ENCODE measurements at regions not wholly inside any gene's neighbourhood (a gene's known extent, or its start where the extent isn't known, plus 50 kb on each side); places are given as distances from the start of the nearest gene placed in this dataset.
"Not testable (repeated sequence)": the region's sequence is repeated elsewhere in the genome, so short reads cannot be mapped to it uniquely, and the experiment has no call there.

DNA sequence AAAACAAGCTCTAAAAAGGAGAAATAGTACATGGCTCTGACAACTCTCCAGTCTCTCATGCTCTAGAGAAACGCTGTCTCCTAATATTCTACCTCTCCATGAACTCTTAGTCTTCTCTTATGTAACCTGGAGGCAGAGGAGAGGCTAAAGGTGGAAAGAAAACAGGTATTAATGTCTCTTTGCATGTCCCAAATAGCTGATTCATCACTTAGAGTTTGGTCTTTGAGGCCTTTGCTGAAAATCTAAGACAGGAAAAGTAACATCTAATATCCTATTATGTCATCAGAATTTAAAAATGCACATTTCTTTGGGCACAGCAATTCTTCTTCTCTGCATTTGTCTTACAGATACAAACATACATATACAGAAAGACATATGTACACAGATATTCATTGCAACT lies 127.2 kb downstream of the DHRS2 start:
- no peak for DNase-seq

DNA sequence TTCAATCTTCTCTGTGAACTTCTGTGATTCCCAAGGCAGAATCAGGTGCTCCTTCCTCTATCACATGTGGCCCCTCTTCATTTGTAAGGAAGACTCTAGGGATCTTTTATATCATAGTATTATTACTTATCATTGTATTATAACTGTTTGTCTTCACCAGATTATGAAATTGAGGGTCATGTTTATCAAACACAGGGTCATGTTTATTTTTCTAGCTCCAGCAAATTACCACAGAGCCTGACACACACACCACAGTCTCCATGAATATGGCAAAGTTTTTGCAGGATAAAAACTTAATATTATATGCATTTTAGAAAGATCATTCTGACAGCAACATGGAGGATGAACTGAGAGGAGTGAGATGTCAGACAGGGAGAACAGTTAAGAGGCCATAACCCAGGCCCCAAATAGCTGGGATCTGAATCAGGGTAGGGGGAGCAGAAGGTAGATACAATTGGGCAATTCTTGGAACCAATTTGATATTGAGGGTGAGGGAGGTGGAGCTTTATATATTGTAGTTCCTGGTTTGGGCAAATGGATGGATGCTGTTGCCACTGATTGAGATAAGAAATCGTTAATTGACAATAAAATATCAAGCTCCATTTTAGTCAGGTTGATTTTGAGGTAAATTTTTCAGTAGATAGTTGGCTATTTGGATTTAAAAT lies 130.7 kb downstream of the DHRS2 start:
- no peak for DNase-seq

- not testable (repeated sequence) for DNase-seq
Measured at GRCh38 chr14:23769221-23769728, 133.1 kb downstream of the DHRS2 start.

DNA sequence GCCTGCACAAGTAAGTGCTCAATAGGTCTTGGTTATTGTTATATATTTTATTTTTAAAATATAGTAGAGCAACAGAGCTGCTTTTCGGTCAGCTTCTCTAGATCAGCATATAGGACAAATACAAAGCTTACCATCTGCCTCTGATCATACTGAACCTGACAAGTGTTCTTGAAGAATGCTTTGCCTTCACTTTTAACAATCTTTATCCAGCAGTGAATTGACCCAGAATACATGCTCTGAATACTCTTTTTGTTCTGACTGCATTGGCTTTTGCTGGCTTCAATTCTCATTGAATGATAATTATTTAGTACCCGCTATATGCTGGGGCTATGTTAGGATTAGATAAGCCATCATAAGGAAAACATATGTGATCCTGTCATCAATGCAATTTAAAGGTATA lies 137.8 kb downstream of the DHRS2 start:
- no peak for DNase-seq

DNA sequence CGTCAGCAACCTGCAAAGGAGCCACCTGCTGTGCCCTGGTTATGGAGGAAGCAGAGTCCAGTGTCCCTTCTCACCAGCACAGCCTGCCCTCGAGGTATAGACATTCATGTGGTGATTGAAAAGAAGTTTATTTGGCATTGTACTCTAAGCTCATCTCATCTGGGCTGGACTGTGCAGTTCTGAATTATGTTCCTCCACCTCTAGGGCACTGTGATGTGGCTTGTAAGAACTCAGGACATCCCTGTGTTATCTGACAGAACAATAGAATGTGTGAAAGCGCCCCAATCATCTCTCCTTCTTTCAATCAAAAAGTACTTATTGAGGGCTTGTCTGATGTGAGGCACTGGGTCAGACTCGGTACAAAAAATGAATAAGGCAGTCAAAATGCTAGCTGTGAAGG lies 140.1 kb downstream of the DHRS2 start:
- no peak for DNase-seq

DNA sequence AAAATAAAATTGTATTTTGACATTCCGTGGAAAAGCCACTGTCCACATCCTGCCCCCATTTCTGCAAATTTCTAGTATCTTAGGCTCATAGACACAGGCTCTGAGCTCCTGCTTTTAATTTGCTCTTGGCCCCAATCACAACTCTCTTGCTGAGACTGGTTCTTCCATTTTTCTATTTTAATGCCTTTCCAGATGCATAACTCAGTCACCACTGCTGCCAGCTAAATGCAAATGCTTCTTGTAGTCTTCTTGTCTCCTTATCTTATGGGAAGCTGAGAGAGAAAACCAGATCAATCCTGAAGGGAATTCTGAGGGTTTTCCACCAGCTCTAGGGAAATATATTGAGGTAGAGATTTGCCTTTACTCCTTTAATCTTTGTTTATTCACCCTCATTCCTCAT lies 149.0 kb downstream of the DHRS2 start:
- DNase-seq, result no peak

GRCh38 chr14:23787436-23787835 lies 151.3 kb downstream of the DHRS2 start:
- DNase-seq, result no peak

DNA sequence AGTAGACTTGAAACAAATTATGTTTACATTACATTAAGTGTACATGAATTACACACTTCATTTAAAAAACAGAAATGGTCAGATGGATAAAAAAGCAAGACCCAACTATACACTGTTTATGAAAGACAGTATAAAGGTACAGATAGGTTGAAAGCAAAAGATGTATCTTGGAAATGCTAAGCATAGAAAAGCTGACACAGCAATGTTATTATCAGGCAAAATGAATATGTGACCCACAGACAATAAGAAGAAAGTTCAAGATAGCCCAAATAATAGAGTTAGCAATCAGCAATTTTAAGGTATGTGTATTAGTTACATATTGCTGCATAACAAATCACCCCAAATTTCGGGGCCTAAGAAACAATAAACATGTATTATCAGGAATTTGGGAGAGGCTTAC lies 153.5 kb downstream of the DHRS2 start:
- DNase-seq, result no peak

- no peak for DNase-seq
Measured at GRCh38 chr14:23793532-23793931, 157.4 kb downstream of the DHRS2 start.

DNA sequence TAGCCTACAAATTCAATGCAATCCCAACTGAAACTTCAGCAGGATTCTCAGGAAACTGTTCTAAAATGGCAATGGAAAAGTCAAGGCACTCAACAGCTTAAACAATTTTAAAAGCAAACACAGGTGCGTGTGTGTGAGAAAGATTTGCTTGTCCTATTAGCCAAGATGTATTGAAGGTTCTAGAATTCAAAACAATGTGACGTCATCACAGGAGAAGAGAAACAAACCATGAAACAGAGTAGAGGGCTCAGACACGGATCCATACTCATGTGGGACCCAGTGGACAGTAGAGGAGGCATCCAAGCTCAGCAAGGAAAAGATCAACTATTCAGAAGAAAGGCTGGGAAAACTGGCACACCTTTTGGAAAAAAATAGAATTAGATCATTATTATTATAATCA lies 152.8 kb upstream of the DHRS4 start:
- no peak for DNase-seq

GRCh38 chr14:23801766-23802165 lies 151.8 kb upstream of the DHRS4 start:
- no peak for DNase-seq

GRCh38 chr14:23804817-23805216 lies 148.8 kb upstream of the DHRS4 start:
- DNase-seq, result no peak

DNA sequence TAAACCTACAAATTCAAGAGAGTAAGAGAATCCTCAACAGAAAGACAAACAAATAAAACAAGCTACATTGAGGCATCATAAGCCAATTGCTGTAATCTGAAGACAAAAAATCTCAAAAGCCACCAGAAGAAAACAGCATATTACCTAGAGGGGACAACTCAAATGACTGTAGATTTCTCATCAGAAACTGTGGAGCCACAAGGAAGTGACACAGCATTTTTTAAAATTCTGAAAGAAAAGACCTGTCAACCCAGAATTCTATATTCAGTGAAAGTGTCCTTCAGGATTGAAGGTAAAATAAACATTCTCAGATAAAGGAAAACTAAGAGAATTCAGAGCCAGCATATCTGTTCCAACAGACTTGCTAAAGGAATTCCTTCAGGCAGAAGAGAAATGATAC lies 147.8 kb upstream of the DHRS4 start:
- no peak for DNase-seq

- no peak for DNase-seq
Measured at GRCh38 chr14:23814527-23815256, 138.9 kb upstream of the DHRS4 start.

GRCh38 chr14:23816371-23816770 lies 137.2 kb upstream of the DHRS4 start:
- DNase-seq, result no peak

DNA sequence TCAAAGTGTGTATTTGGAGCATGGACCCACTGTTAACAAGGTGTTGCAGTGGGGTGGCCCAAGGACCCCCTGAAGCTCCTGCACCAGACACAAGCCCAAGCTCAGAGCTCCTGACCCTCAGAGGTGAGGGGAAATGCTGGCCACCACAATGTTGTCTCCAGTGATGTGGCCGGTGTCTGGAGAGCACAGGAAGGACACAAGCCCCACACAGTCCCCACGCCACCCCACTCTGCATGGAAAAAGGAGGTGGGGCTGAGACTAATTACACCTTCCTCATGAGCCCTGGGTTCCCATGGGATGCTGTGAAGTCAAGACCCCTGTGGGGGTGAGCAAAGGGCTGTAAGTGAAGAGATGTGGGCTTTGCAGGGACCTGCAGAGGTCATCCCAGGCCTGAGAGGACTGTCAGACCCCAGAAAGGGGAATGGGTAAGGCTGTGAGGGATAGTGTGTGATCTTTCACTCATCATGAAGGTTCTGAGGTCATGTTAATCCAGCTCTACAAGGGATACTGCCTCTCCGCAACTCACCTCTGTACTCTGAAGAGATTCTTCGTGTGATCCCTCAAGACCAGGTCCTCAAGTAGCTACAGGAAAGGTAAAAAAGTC lies 136.3 kb upstream of the DHRS4 start:
- no peak for DNase-seq

DNA sequence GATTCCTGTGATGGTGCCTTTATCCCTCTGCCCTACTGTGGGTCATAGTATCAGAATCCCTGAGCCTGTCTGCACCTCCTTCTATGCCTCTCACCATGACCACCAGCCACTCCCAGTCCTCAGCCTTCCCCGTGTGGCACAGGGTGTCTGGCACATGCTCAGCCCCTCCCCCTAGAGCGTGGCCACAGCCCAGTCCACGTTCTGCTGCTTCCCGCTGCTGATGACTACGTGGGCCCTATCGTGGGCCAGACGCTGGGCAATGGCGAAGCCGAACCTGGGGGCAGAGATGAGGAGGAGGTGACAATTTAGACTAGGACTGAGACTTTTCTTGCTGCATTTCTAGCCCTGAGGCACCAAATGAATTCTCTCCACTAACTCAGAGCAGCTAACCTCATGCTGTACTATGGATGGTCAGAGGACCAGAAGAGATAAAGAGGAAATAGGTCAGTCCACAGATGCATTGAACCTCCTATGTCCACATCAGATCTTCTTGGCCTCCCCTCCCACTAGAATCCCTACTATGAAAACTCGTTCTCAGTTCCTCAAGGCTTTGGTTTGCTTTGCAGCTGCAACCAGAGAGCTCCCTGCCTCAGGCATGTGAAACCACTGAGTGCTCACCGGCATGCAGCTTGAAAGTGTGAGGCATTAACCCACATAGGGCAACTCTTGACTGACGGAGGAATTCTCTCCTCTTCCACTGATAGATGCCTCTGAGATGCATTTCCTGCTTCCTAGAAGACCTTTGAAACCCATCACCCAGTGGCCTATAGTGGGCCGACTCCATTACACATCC lies 126.3 kb upstream of the DHRS4 start:
- no peak for DNase-seq

GRCh38 chr14:23828001-23828400 lies 125.6 kb upstream of the DHRS4 start:
- no peak for DNase-seq

GRCh38 chr14:23828616-23829015 lies 125.0 kb upstream of the DHRS4 start:
- DNase-seq, result no peak

DNA sequence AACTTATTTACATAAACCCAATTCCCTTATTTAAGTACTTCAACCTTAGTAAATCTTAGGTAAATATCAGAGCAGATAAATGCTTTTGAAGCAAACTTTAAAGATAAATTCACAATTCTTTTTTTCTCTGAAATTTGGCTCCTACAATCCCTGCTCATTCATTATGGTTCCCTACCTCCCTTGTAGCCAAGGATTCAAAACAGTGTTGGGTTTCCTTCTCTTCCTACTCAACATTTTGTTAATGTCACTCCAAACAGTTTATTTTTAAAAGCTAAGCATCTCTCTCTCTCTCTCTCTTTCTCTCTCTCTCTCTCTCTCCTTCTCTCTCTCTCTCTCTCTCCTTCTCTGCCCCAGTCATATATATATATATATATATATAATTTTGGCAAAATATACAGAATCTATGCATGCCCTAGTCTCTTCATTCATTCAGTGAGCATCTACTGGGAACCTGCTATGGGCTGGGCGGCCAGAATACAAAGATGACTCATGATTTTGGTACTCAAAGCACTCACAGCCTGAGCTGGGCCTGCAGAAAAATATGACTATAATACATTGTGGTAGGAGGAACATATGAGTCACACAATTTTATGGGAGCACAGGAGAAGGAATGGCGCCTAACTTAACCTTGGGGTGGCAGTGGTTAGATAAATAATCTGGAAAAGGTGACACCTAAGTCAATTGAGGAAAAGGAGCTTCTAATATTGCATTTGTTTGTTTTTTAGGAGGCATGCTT lies 123.7 kb upstream of the DHRS4 start:
- no peak for DNase-seq

DNA sequence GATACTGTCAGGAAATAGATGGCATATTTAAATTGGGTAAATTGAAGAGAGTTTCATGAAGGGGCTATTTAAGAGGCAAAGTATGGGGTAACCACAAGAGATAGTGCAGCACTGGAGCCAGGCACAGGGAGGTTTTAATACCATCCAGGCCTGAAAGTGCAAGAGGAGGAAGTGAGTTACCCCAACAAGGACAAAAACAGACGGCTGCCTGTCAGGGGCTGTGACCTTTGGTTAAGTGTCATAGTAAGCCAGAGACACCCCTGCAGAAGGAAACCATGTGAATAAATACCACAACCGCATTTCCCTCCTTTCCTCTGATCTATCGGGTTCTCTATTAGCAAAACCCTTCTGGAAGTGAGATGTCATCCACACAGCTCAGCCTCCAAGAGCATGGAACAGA lies 122.0 kb upstream of the DHRS4 start:
- no peak for DNase-seq

GRCh38 chr14:23861666-23862065 lies 91.9 kb upstream of the DHRS4 start:
- DNase-seq, result no peak

DNA sequence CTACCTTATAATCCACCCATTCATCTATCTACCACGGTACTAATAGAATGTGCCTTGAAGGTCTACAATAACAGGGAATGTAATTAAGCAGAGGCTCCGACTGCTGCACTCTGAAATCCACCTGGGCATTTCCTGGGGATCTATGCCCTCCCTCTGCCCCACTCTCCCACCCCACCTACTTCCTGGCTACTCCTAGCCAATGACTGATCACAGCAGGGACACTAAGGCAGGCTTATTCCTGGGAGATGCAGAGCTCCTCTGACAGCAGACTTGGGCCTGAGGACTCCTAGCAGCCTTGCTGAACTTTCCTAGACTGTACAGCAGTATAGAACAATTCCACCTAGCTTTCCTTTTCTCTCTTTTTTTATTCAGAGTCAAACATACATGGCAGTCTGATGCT lies 91.1 kb upstream of the DHRS4 start:
- DNase-seq, result no peak
